Erythroblast (primary cell): ENCODE measurements at regions not wholly inside any gene's neighbourhood (a gene's known extent, or its start where the extent isn't known, plus 50 kb on each side); places are given as distances from the start of the nearest gene placed in this dataset.

Experiments used
- DNase-seq, 2 experiments: peaks; one replicate each; lab custom pipeline; 2025; lab: John Stamatoyannopoulos, UW
- GATA1 ChIP-seq: IDR thresholded peaks from 2 replicates; pipeline ENCODE4 v1.6.1; 2011; ENCODE audit warnings: low read depth, mild to moderate bottlenecking, control low read depth, low read length, moderate library complexity
- POLR2A ChIP-seq: IDR thresholded peaks from 2 replicates; pipeline ENCODE4 v1.6.1; 2011; ENCODE audit warnings: mild to moderate bottlenecking, low read length

DNA sequence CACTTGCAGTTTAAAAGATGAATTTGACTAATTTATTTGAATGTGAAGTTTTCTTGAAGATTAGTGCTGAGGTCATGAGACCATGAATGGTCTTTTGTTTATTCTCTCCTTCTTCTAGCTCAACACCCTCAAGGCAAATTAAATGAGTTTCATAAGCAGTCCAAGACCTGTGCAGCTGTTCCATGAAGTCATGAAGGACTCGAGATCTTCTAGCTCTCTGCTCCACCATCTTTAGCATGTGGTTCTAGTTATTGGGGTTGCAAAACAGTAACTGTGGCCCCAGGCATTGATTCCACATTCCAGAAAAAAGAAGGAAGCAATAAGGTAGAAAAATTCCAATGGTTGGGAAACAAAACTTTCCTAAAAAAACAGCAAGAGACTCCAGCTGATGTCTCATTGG, 84.2 kb upstream of the HS3ST1 start:
- DNase-seq, result no peak
- no peak for TF ChIP-seq GATA1
- no peak for TF ChIP-seq POLR2A

DNA sequence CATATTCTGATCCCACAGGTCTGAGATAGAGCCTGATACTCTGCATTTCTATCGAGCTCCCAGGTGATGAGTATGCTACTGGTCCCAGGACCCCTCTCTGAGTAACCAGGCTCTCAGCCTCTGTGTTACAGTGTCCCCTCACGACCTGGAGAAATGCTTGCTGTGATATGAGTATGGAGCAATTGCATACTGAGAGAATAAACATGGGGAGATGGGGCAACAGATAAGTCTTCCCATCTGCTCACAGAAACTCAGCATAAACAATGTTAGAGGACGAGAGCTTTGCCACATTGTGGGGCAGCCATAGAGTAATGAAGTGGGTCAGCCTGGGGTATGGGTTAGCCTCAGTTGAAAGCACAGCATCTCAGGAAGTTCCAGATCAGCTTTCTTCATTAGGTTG, 82.6 kb upstream of the HS3ST1 start:
- no peak for TF ChIP-seq GATA1
- no peak for TF ChIP-seq POLR2A
- DNase-seq, result no peak

DNA sequence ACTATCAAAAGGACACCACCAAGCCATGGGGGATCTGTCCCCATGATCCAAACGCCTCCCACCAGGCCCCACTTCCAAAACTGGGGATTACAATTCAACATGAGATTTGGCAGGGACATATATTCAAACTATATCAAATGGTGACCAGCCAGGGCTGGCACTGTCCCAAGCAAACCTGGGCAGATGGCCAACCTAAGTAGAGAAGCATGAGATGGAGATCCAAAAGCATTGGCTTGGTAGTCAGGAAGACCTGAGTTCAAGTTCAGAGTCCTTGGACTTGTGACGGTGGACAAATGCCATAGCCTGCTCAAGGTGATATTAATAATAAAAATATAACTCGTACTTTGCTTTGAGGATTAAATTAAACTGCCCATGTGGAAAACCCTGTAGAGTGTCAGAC, 79.2 kb upstream of the HS3ST1 start:
- TF ChIP-seq POLR2A, result no peak
- no peak for TF ChIP-seq GATA1
- DNase-seq, result no peak

DNA sequence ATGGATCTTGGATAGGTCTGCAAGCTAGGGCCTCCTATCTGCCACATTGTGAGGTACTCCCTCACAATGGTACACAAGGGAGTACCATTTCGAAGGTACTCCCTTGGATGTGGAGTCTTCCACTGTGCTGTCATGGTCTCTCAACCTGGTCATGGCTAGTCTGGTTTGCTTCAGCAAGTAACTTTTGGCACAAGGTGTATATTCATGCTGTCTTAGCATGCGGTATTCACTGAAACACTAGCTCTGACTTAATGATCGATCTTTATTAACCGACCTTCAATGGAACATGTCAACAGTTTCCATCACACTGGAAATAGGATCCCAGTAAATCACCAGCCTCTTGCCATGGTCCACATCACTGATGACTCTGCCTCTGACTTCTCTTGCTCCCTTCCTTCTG, 77.5 kb upstream of the HS3ST1 start:
- TF ChIP-seq GATA1 (no peak), POLR2A (no peak)
- DNase-seq, result no peak

DNA sequence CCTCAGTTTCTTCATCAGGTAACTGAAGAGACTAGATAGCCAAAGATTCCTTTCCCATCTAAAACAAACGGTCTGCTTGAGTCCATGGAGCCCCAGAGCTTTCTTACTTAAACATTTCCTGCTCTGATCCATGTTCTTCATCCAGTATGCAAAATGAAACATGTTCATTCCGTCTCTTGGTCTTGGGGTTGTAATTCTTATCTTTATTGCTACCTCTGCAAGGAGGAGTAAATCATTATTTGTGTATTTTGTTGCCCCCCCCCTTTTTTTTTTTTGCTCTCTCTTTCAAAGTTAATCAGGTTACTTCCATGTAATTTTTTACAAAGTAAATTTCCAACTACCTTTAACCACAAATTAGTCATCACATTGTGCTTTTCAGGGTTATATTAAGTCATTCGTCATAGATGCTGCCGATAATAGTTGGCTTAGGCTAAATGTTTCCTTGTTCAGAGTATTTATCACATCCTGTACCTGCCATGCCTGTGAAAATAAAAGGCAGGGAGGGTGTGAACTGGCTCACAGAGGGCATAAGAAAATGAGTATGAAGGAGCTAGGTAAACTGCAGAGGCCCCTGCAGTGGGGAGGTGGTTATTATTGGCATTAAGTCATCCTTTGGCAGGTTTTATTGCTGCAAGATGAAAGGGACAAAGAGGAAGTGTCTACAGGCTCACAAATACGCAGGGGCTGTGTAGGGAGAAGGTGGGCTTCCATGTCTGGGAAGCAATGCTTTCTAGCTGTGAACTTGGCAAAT, 76.7 kb upstream of the HS3ST1 start:
- no peak for TF ChIP-seq POLR2A
- no peak for TF ChIP-seq GATA1
- DNase-seq, result no peak

DNA sequence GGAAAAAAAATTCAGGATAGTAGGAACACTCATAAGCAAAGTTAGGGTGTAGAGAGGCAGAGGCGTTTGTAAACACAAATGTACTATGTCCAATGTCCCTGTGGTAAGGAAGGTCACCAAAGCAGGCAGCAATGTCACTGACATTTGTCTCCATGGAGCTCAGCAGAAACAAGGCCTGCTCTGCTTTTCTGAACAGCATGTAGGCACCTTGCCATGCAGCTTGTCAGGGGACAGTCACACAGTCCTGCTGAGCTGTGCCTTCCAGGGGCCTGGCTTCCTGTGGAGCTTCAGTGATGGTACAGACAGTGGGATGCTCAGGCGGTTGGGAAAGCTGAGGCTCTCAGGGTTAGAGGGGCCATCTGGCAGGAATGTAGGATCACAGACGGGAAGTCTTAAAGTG, 74.5 kb upstream of the HS3ST1 start:
- TF ChIP-seq GATA1, result no peak
- no peak for TF ChIP-seq POLR2A
- DNase-seq, result no peak

DNA sequence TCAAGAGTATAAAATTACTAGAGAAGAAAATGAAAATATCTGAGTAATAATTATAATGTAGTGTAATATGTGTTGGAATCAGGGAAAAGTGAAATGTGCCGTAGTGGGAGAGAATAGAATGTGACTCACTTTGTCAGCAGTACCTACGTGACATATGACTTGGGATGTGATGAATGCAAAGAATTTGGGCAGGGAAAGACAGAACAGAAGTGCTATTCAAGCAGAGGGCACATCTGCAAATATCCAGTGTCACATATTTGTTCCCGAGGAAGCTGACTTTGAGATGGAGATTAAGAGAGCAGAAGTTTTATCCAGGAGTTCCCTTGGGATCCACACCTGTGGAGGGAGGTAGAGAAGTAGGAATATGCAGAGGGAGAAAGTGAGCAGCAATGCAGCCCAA, 69.3 kb upstream of the HS3ST1 start:
- no peak for DNase-seq
- no peak for TF ChIP-seq POLR2A
- TF ChIP-seq GATA1, result no peak

DNA sequence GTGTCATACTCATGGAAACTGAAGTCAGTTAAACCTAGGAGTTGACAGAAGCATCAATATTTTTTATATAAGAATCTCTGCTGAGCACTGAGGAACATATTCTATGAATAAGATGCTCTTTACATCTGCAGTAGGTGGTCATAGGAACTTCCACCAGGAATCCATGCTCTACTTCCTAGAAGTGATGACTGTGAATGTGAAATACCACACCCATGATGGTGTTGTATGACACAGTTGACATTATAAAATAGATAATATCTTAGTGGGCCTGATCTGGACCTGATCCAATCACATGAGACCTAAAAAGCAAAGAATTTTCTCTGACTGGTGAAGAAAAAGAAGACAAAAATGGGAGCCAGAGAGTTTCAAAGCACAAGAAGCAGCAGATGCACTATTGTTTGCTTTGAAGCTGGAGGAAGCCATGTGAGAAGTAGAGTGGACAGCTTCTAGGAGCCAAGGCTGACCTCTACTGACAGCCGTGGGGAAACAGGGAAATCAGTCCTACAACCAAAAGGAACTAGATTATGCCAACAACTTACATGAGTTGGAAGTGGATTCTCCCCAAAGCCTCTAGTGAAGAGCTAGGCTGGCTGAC, 68.6 kb upstream of the HS3ST1 start:
- no peak for TF ChIP-seq GATA1
- no peak for DNase-seq

DNA sequence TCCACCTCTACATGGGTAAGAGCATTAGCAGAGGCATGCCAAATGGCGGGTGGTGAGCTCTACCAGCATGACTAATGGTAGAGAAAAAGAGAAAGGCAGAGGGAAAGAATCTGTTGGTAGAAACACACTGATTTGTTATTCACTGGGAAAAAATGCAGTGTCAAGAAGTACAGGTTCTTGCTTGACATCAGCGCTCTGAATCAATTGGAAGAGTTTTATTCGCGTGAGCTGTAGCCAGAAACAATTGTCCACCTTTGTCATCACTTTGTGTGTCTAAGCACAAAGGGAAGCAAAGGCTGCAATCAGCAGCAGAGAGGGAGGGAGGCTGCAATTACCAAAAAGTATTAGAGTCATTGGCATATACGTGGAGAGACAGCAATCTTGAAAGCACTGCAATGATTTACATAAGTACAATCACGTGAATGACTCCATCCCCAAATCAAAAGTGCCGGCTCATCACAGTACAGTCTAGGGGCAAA, 67.7 kb upstream of the HS3ST1 start:
- no peak for DNase-seq
- TF ChIP-seq POLR2A (no peak), GATA1 (no peak)

DNA sequence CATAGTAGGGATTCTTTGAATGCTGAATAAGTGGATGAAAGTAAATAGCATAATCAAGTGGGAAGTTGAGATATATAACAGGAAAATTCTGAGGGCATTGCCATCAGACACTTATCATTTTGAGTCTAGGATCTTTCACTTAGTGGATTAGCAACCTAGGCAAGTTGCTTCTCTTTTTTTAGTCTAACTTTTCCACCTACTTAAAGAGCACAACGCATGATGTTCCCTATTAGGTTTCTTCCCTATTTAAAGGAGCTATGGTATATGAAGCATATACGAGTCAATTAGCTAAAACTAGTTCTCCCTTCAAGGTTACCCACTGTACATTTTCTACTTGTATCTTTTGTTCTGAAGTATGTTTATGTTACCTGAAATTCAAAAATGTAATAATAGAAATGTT, 67.1 kb upstream of the HS3ST1 start:
- no peak for DNase-seq
- TF ChIP-seq GATA1 (no peak), POLR2A (no peak)

DNA sequence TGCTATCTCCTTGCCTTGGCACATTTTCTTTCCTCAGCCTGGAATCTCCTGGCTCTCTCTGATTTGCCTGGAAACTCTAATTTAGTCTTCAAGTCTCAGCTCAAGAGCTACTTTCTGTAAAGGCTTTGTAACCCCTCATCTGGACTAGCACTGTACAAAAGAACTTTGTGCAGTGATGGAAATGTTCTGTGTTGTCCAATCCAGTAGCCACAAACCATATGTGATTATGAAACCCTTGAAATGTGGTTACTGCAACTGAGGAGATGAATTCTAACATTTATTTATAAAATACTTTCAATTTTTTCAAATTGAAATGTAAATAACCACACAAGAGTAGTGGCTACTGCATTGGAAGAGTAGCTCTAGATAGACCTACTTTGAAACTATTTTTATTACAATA, 66.6 kb upstream of the HS3ST1 start:
- TF ChIP-seq GATA1, result no peak
- TF ChIP-seq POLR2A, result no peak
- DNase-seq, result no peak

DNA sequence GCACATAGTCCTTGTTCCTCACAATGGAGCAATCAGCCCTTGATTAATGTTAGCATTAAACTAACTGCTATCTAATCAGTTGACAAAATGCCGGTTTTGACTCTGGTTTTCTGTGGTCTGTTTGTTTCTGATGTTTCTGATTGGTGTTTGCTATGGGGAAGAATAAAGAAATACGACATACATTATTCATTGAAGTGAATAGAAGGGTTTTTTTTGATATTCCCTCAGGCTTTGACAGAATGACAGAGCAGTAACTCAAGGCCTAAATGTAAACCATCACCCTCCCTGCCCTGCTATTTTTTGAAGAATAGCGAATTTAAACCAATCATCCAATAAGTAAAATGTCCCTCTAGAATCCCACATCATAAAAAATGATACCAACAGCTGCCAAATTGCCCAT, 65.5 kb upstream of the HS3ST1 start:
- TF ChIP-seq GATA1 (no peak), POLR2A (no peak)
- DNase-seq, result no peak

DNA sequence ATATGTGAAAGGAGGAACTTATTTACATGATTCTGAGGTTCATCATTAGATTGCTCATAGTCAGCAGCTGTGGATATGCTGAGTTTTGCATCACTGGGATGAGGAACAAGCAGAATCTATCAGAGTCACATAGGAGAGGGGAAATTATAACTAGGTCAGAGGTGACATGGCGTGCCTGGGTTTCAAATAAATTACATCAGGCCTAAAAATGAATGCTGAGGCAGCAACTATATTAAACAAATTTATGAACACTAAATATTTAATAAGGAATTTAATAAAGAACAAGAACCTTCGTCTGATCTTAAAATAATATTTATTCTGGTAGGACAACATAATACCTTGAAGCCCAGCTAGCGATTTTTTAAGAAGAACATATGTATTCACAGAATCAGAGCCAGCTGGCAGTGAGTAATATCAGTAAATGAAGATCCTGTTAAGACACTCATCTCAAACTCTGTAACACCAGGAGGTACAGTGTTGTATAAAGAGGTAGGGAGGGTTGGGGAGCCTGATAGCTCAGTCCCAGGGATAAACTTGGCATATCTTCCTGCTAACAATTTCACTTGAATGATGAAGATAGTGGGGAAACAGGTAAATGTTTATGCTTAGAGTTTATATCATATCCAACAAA, 60.9 kb upstream of the HS3ST1 start:
- no peak for TF ChIP-seq GATA1
- TF ChIP-seq POLR2A, result no peak
- DNase-seq, result no peak

DNA sequence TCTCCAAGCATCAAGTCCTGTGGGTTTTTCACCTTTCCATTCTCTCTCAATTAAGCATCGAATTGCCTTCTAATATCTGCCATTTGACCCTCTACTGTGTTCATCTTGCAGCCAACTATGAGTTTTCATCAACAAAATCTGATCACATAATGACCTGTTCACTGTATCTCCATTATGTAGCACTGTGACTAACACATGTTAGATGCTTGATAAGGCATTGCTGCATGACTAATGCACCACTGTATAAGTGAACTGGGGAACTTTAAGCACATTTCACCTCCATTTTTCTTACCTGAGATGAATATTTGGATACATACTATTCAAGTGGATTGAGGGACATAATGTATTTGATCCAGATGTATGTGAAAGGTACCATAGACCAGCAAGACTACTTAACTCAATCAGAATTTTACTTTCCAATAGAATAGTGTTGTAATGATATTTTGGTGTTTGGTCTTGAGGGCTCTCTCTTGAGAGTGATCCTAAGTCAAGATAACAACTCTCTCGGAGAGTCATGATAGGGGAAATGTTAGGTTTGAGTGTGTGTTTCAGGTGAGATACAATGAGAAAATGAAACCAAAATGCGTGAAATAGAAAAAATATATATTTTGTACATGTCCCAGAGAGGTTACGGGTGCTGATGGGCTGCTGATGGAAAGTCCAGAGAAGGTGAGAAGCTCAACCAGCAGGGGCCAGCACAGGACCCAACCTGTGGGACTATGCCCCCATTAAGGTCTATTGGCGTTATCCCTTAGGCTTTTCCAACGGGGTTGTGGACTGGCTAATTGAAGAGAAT, 60.2 kb upstream of the HS3ST1 start:
- DNase-seq, result no peak
- no peak for TF ChIP-seq POLR2A
- no peak for TF ChIP-seq GATA1
